IMR-90 (cell line): ENCODE measurements at regions not wholly inside any gene's neighbourhood (a gene's known extent, or its start where the extent isn't known, plus 50 kb on each side); places are given as distances from the start of the nearest gene placed in this dataset.

Experiments used
- ATAC-seq: fragments of 200-7000 bp; cut with Tn5 transposase; 2 replicates; pipeline ENCODE4 v1.9.1; 2020; ENCODE audit warnings: low read depth, mild to moderate bottlenecking, moderate library complexity
- BruUV-seq: library from RNA; stranded (reverse); fragments of 400-500 nt; replicated peaks from 2 replicates; lab custom pipeline; 2021; lab: Mats Ljungman, UMichigan
- CTCF ChIA-PET: fragments of 300-600 bp; formaldehyde crosslinking; extraction: SDS; loops from one replicate; lab custom pipeline; 2021; ENCODE audit warnings: antibody characterized with exemption; lab: Yijun Ruan, JAX
- POLR2A ChIA-PET: fragments of 300-600 bp; sonication (Branson Sonifier 250); formaldehyde crosslinking; loops from one replicate; lab custom pipeline; 2022; ENCODE audit warnings: antibody characterized with exemption; ENCODE audit not compliant: unreplicated experiment; lab: Charles Lee
- DNase-seq: peaks from one replicate; pipeline ENCODE4 v3.0.0; 2013
- H2AFZ ChIP-seq: replicated peaks from 2 replicates; pipeline ENCODE3; 2013; ENCODE audit warnings: low read length, mild to moderate bottlenecking; ENCODE audit not compliant: poor library complexity
- H2AK5ac ChIP-seq: 2 replicates; pipeline ENCODE4 v1.6.1; 2013; ENCODE audit warnings: low read depth, low read length, inconsistent platforms
- H2AK9ac ChIP-seq: replicated peaks from 2 replicates; pipeline ENCODE3; 2013; ENCODE audit warnings: mild to moderate bottlenecking, low read depth, low read length, moderate library complexity; ENCODE audit not compliant: poor library complexity
- H2BK120ac ChIP-seq: 2 replicates; pipeline ENCODE4 v1.6.1; 2013; ENCODE audit warnings: low read depth, low read length, inconsistent platforms
- H2BK15ac ChIP-seq: 3 replicates; pipeline ENCODE4 v1.6.1; 2013; ENCODE audit warnings: low read depth, low read length, inconsistent platforms
- H2BK20ac ChIP-seq: 2 replicates; pipeline ENCODE4 v1.6.1; 2013; ENCODE audit warnings: low read depth, mild to moderate bottlenecking, inconsistent platforms, low read length, moderate library complexity
- H2BK5ac ChIP-seq: 2 replicates; pipeline ENCODE4 v1.6.1; 2013; ENCODE audit warnings: mild to moderate bottlenecking, low read depth, low read length, inconsistent platforms; ENCODE audit not compliant: poor library complexity, severe bottlenecking
- H3K14ac ChIP-seq: replicated peaks from 2 replicates; pipeline ENCODE4 v1.6.1; 2013; ENCODE audit warnings: low read depth, low read length, inconsistent platforms
- H3K18ac ChIP-seq: 2 replicates; pipeline ENCODE4 v1.6.1; 2013; ENCODE audit warnings: low read depth, low read length, control low read depth
- H3K23ac ChIP-seq: 2 replicates; pipeline ENCODE4 v1.6.1; 2013; ENCODE audit warnings: low read depth, low read length, inconsistent platforms
- H3K27ac ChIP-seq: 2 replicates; pipeline ENCODE4 v1.5.1; 2013; ENCODE audit warnings: mild to moderate bottlenecking, control low read depth, low read length; ENCODE audit not compliant: insufficient read depth
- H3K27me3 ChIP-seq: 2 replicates; pipeline ENCODE4 v1.6.1; 2013; ENCODE audit warnings: low read length; ENCODE audit not compliant: control insufficient read depth, insufficient read depth
- H3K36me3 ChIP-seq: 2 replicates; pipeline ENCODE4 v1.6.1; 2013; ENCODE audit warnings: low read length, mixed read lengths; ENCODE audit not compliant: control insufficient read depth, insufficient read depth
- H3K4ac ChIP-seq: 2 replicates; pipeline ENCODE4 v1.6.1; 2013; ENCODE audit warnings: low read depth, low read length, inconsistent platforms
- H3K4me1 ChIP-seq: 2 replicates; pipeline ENCODE4 v1.6.1; 2013; ENCODE audit warnings: low read length, mixed read lengths; ENCODE audit not compliant: control insufficient read depth, insufficient read depth
- H3K4me2 ChIP-seq: 2 replicates; pipeline ENCODE4 v1.6.1; 2013; ENCODE audit warnings: low read depth, mild to moderate bottlenecking, control low read depth, low read length, moderate library complexity
- H3K4me3 ChIP-seq: 2 replicates; pipeline ENCODE4 v1.5.1; 2013; ENCODE audit warnings: low read depth, mild to moderate bottlenecking, control low read depth, low read length, moderate library complexity; ENCODE audit not compliant: insufficient read depth
- H3K56ac ChIP-seq: 2 replicates; pipeline ENCODE4 v1.6.1; 2013; ENCODE audit warnings: low read length, inconsistent platforms; ENCODE audit not compliant: insufficient read depth; ENCODE audit errors: extremely low read depth
- H3K79me1 ChIP-seq, 2 experiments: 2 replicates each; pipeline ENCODE4 v1.6.1; 2013; ENCODE audit warnings: low read length in 2 of 2, inconsistent platforms in 1 of 2, low read depth in 1 of 2
- H3K9ac ChIP-seq: 2 replicates; pipeline ENCODE4 v1.6.1; 2013; ENCODE audit warnings: low read depth, low read length, control low read depth
- H3K9me1 ChIP-seq: 2 replicates; pipeline ENCODE4 v1.6.1; 2013; ENCODE audit warnings: low read length, inconsistent platforms; ENCODE audit not compliant: insufficient read depth
- H3K9me3 ChIP-seq: 2 replicates; pipeline ENCODE4 v1.6.1; 2013; ENCODE audit warnings: low read length; ENCODE audit not compliant: control insufficient read depth, insufficient read depth
- H4K20me1 ChIP-seq: 2 replicates; pipeline ENCODE4 v1.6.1; 2013; ENCODE audit warnings: low read length, inconsistent platforms; ENCODE audit not compliant: insufficient read depth
- H4K5ac ChIP-seq: 2 replicates; pipeline ENCODE4 v1.6.1; 2013; ENCODE audit warnings: mild to moderate bottlenecking, low read depth, low read length, control low read depth
- H4K8ac ChIP-seq, 2 experiments: 2 replicates each; pipeline ENCODE4 v1.6.1; 2013; ENCODE audit warnings: low read depth in 2 of 2, low read length in 2 of 2, control low read depth in 1 of 2, inconsistent platforms in 1 of 2
- H4K91ac ChIP-seq: 2 replicates; pipeline ENCODE4 v1.6.1; 2013; ENCODE audit warnings: low read depth, low read length, inconsistent platforms; ENCODE audit not compliant: insufficient read depth
- CEBPB ChIP-seq: IDR thresholded peaks from 2 replicates; pipeline ENCODE4 v1.6.1; 2012; ENCODE audit warnings: low read depth, low read length, improper control_type of control experiment
- CTCF ChIP-seq: conservative IDR thresholded peaks from 2 replicates; pipeline ENCODE4 v1.5.1; 2012; ENCODE audit warnings: mild to moderate bottlenecking, low read depth, low read length, improper control_type of control experiment
- MAFK ChIP-seq: IDR thresholded peaks from 2 replicates; pipeline ENCODE4 v1.6.1; 2012; ENCODE audit warnings: low read depth, low read length, improper control_type of control experiment
- MXI1 ChIP-seq: IDR thresholded peaks from 2 replicates; pipeline ENCODE4 v1.6.1; 2012; ENCODE audit warnings: low read depth, mild to moderate bottlenecking, low read length, moderate library complexity, borderline replicate concordance
- NFE2L2 ChIP-seq: fragments of 150-350 bp; IDR thresholded peaks from 2 replicates; pipeline ENCODE4 v1.6.1; 2016; ENCODE audit warnings: low read depth, mild to moderate bottlenecking, low read length
- POLR2A ChIP-seq: IDR thresholded peaks from 2 replicates; pipeline ENCODE4 v1.6.1; 2012; ENCODE audit warnings: mild to moderate bottlenecking, low read depth, low read length
- RAD21 ChIP-seq: IDR thresholded peaks from 2 replicates; pipeline ENCODE4 v1.6.1; 2012; ENCODE audit warnings: low read length, improper control_type of control experiment
- RCOR1 ChIP-seq: IDR thresholded peaks from 2 replicates; pipeline ENCODE4 v1.6.1; 2012; ENCODE audit warnings: mild to moderate bottlenecking, low read length, improper control_type of control experiment; ENCODE audit not compliant: insufficient replicate concordance
- RFX5 ChIP-seq: IDR thresholded peaks from 2 replicates; pipeline ENCODE4 v1.8.0; 2012; ENCODE audit warnings: low read depth, mild to moderate bottlenecking, low read length, moderate library complexity
- WGBS, 2 experiments: methylation state at CpG; one replicate each; pipeline versions ENCODE4 v1.1.5 to v1.1.7; 2013; ENCODE audit warnings: missing lambda C conversion rate in 2 of 2; ENCODE audit not compliant: insufficient read length in 1 of 2; ENCODE audit errors: extremely low coverage in 2 of 2; 5-methylcytosine and 5-hydroxymethylcytosine counted together
- dilution Hi-C: fragments of 300-500 bp; cut with HindIII; formaldehyde crosslinking; loops from one replicate; pipeline ENCODE4 v1.14.3; 2018; ENCODE audit warnings: low sequenced_read_pairs; ENCODE audit not compliant: unreplicated experiment
- in situ Hi-C: fragments of 300-500 bp; cut with MboI; formaldehyde crosslinking; loops from 3 replicates; pipeline ENCODE4 v1.14.3; 2019; ENCODE audit warnings: low sequenced_read_pairs, inconsistent platforms, mixed read lengths
- intact Hi-C: fragments of 100-400 bp; cut with micrococcal nuclease; formaldehyde crosslinking; loops from 2 replicates; pipeline ENCODE4 v1.10.0; 2022
- TF ChIP-seq, protein P1 (sequence below): fragments of 150-350 bp; IDR thresholded peaks from 2 replicates; pipeline ENCODE4 v1.6.1; 2016; ENCODE audit warnings: low read depth, mild to moderate bottlenecking, low read length, moderate library complexity, borderline replicate concordance
- TF ChIP-seq, protein P2 (sequence below): fragments of 150-350 bp; IDR thresholded peaks from 2 replicates; pipeline ENCODE4 v1.6.1; 2017; ENCODE audit warnings: mild to moderate bottlenecking, antibody characterized with exemption, low read length, low read depth

DNA sequence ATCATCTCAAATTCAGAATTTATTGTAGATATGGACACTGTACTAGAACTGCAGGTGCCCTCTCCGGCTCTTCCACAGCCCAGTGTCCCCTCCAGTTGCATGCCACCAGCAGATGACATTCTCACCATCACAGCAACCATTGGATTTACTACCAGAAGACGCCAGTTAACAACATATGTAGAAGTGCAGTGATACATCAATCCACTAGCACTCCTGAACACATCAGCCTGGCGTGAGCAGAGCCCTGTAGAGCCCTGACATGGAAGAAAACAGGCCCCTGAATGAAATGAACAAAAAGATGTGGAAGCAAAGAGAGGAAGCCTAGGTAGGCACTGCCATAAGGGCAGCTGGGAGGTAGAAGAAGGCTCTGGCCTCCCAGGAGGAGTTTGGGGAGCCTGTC, 73.1 kb upstream of the GALNT2 start:
- no peak overlapping the region for H3K23ac ChIP-seq
- no peak overlapping the region for H2AFZ ChIP-seq
- CTCF ChIA-PET: no interaction called here
- no peaks in the 10 kb centered on the region for H3K9me1 ChIP-seq
- H3K4me2 ChIP-seq: no peak overlapping the region
- no TSS peak for BruUV-seq
- no CpG with 5 or more reads among the region's 3 CpGs for WGBS, 2 experiments
- no peak overlapping the region for H3K4ac ChIP-seq
- no peak overlapping the region for H3K18ac ChIP-seq
- in situ Hi-C loops (no loop called here), dilution Hi-C loops (no loop called here), intact Hi-C loops (no loop called here)
- no peak overlapping the region for H3K9ac ChIP-seq
- no peak overlapping the region for H3K56ac ChIP-seq
- DNase-seq: no peak
- H2AK9ac ChIP-seq: no peak overlapping the region
- H2BK15ac ChIP-seq: no peak overlapping the region
- no peak overlapping the region for H4K8ac ChIP-seq
- H3K27ac ChIP-seq: no peak overlapping the region
- H3K4me3 ChIP-seq: no peak overlapping the region
- no peak overlapping the region for H2BK120ac ChIP-seq
- ATAC-seq: no peak
- no peak overlapping the region for H2BK5ac ChIP-seq
- no peak overlapping the region for H2BK20ac ChIP-seq
- H3K9me3 ChIP-seq: no peaks in the 10 kb centered on the region
- TF ChIP-seq NFE2L2 (no peak), RAD21 (no peak), POLR2A (no peak), MAFK (no peak), MXI1 (no peak), RCOR1 (no peak), CTCF (no peak), CEBPB (no peak), RFX5 (no peak)
- TF ChIP-seq, protein P1, sequence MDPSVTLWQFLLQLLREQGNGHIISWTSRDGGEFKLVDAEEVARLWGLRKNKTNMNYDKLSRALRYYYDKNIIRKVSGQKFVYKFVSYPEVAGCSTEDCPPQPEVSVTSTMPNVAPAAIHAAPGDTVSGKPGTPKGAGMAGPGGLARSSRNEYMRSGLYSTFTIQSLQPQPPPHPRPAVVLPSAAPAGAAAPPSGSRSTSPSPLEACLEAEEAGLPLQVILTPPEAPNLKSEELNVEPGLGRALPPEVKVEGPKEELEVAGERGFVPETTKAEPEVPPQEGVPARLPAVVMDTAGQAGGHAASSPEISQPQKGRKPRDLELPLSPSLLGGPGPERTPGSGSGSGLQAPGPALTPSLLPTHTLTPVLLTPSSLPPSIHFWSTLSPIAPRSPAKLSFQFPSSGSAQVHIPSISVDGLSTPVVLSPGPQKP: no peak
- TF ChIP-seq, protein P2, sequence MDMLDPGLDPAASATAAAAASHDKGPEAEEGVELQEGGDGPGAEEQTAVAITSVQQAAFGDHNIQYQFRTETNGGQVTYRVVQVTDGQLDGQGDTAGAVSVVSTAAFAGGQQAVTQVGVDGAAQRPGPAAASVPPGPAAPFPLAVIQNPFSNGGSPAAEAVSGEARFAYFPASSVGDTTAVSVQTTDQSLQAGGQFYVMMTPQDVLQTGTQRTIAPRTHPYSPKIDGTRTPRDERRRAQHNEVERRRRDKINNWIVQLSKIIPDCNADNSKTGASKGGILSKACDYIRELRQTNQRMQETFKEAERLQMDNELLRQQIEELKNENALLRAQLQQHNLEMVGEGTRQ: no peak
- H3K27me3 ChIP-seq: peaks cover 2% of the 10 kb centered on the region
- POLR2A ChIA-PET: no interaction called here
- no peaks in the 10 kb centered on the region for H3K79me1 ChIP-seq
- no peaks in the 10 kb centered on the region for H3K4me1 ChIP-seq
- no peaks in the 10 kb centered on the region for H4K20me1 ChIP-seq
- H3K36me3 ChIP-seq: no peaks in the 10 kb centered on the region
- H4K91ac ChIP-seq: no peak overlapping the region
- no peak overlapping the region for H3K14ac ChIP-seq
- H2AK5ac ChIP-seq: no peak overlapping the region
- H4K5ac ChIP-seq: no peak overlapping the region
